ENCODE measurements at regions not wholly inside any gene's neighbourhood (a gene's known extent, or its start where the extent isn't known, plus 50 kb on each side); places are given as distances from the start of the nearest gene placed in this dataset.
A peak's percentile ranks its signal among the peaks of the same experiment; 100 is the strongest.
"Not testable (repeated sequence)": the region's sequence is repeated elsewhere in the genome, so short reads cannot be mapped to it uniquely, and the experiment has no call there.

- peak overlapping the region; percentile 90 to 94 (median 93) for H3K4me3 Mint-ChIP-seq
- peaks cover 11% of the 10 kb centered on the region for H3K27me3 Mint-ChIP-seq
- H3K36me3 Mint-ChIP-seq, H3K9me3 Mint-ChIP-seq: not testable (repeated sequence)
- H3K4me1 Mint-ChIP-seq: peaks cover 10 to 23% (median 19%) of the 10 kb centered on the region in 3 donors
- peak overlapping the region; percentile 76 to 98 (median 89) for H3K27ac Mint-ChIP-seq
Measured at GRCh38 chr9:62798884-62799850, 1609.3 kb downstream of the SPATA31A7 start.

GRCh38 chr9:62799851-62800371 is 1610.1 kb downstream of the SPATA31A7 start:
- Mint-ChIP-seq H3K4me3 (peak overlapping the region; percentile 90 to 94 (median 93)), H3K27me3 (peaks cover 11% of the 10 kb centered on the region)

GRCh38 chr9:62800451-62801371 is 1610.9 kb downstream of the SPATA31A7 start:
- H3K9me3 Mint-ChIP-seq, H3K36me3 Mint-ChIP-seq: not testable (repeated sequence)
- peak overlapping the region; percentile 90 to 94 (median 93) for H3K4me3 Mint-ChIP-seq
- H3K4me1 Mint-ChIP-seq: peaks cover 18 to 31% (median 27%) of the 10 kb centered on the region in 3 donors
- peak overlapping the region; percentile 89 to 98 (median 97) for H3K27ac Mint-ChIP-seq
- peaks cover 11% of the 10 kb centered on the region for H3K27me3 Mint-ChIP-seq

More at GRCh38 chr9:62799851-62800371, 1610.1 kb downstream of the SPATA31A7 start:
- not testable (repeated sequence) for H3K9me3 Mint-ChIP-seq, H3K36me3 Mint-ChIP-seq
- peaks cover 14 to 27% (median 24%) of the 10 kb centered on the region in 3 donors for H3K4me1 Mint-ChIP-seq
- H3K27ac Mint-ChIP-seq: peak overlapping the region; percentile 89 to 98 (median 97)

GRCh38 chr9:62801372-62801811 is 1611.6 kb downstream of the SPATA31A7 start:
- not testable (repeated sequence) for H3K36me3 Mint-ChIP-seq, H3K9me3 Mint-ChIP-seq
- H3K4me3 Mint-ChIP-seq: peak overlapping the region; percentile 90 to 94 (median 93)
- peaks cover 18 to 31% (median 27%) of the 10 kb centered on the region in 3 donors for H3K4me1 Mint-ChIP-seq
- H3K27ac Mint-ChIP-seq: peak overlapping the region; percentile 89 to 98 (median 97)
- peaks cover 11% of the 10 kb centered on the region for H3K27me3 Mint-ChIP-seq

- H3K9me3 Mint-ChIP-seq, H3K36me3 Mint-ChIP-seq: not testable (repeated sequence)
- H3K27me3 Mint-ChIP-seq: peaks cover 11% of the 10 kb centered on the region
- peak overlapping the region; percentile 90 to 94 (median 93) for H3K4me3 Mint-ChIP-seq
- peak overlapping the region; percentile 89 to 98 (median 97) for H3K27ac Mint-ChIP-seq
- peaks cover 18 to 31% (median 27%) of the 10 kb centered on the region in 3 donors for H3K4me1 Mint-ChIP-seq
Measured at GRCh38 chr9:62801961-62802718, 1612.3 kb downstream of the SPATA31A7 start.

- H3K4me3 Mint-ChIP-seq: peak overlapping the region; percentile 90 to 94 (median 93)
- peaks cover 18 to 31% (median 27%) of the 10 kb centered on the region in 3 donors for H3K4me1 Mint-ChIP-seq
- H3K27me3 Mint-ChIP-seq: peaks cover 11% of the 10 kb centered on the region
- H3K36me3 Mint-ChIP-seq, H3K9me3 Mint-ChIP-seq: not testable (repeated sequence)
- peak overlapping the region; percentile 89 to 98 (median 97) for H3K27ac Mint-ChIP-seq
Measured at GRCh38 chr9:62802719-62803079, 1612.9 kb downstream of the SPATA31A7 start.

GRCh38 chr9:62803099-62803498 is 1613.3 kb downstream of the SPATA31A7 start:
- H3K4me1 Mint-ChIP-seq: peaks cover 18 to 31% (median 27%) of the 10 kb centered on the region in 3 donors
- H3K27ac Mint-ChIP-seq: peak overlapping the region; percentile 84 to 97 (median 89)
- H3K9me3 Mint-ChIP-seq, H3K36me3 Mint-ChIP-seq: not testable (repeated sequence)
- H3K4me3 Mint-ChIP-seq: peak overlapping the region; percentile 90 to 94 (median 93)
- H3K27me3 Mint-ChIP-seq: peaks cover 11% of the 10 kb centered on the region

- Mint-ChIP-seq H3K27ac (peak overlapping the region in 1 of 3 donors; percentile 49), H3K4me1 (peaks cover 19 to 28% (median 21%) of the 10 kb centered on the region in 3 donors), H3K4me3 (peak overlapping the region in 1 of 4 donors; percentile 68)
- H3K9me3 Mint-ChIP-seq, H3K27me3 Mint-ChIP-seq, H3K36me3 Mint-ChIP-seq: not testable (repeated sequence)
Measured at GRCh38 chr9:62804314-62804713, 1614.5 kb downstream of the SPATA31A7 start.

- H3K4me3 Mint-ChIP-seq, H3K27ac Mint-ChIP-seq, H3K36me3 Mint-ChIP-seq, H3K27me3 Mint-ChIP-seq, H3K9me3 Mint-ChIP-seq: not testable (repeated sequence)
- H3K4me1 Mint-ChIP-seq: peaks cover 8 to 19% (median 12%) of the 10 kb centered on the region in 3 donors
Measured at GRCh38 chr9:62807424-62807823, 1617.6 kb downstream of the SPATA31A7 start.

- H3K27ac Mint-ChIP-seq, H3K27me3 Mint-ChIP-seq, H3K36me3 Mint-ChIP-seq, H3K9me3 Mint-ChIP-seq, H3K4me3 Mint-ChIP-seq: not testable (repeated sequence)
- H3K4me1 Mint-ChIP-seq: peaks cover 6 to 16% (median 11%) of the 10 kb centered on the region in 3 donors
Measured at GRCh38 chr9:62808081-62808480, 1618.2 kb downstream of the SPATA31A7 start.

- not testable (repeated sequence) for H3K4me3 Mint-ChIP-seq, H3K27me3 Mint-ChIP-seq, H3K9me3 Mint-ChIP-seq, H3K4me1 Mint-ChIP-seq
- Mint-ChIP-seq H3K27ac (peak overlapping the region in 2 of 3 donors; percentile 4 to 42), H3K36me3 (peaks cover 12% of the 10 kb centered on the region)
Measured at GRCh38 chr9:62810318-62810717, 1620.5 kb downstream of the SPATA31A7 start.

- H3K27me3 Mint-ChIP-seq, H3K4me3 Mint-ChIP-seq, H3K4me1 Mint-ChIP-seq, H3K36me3 Mint-ChIP-seq, H3K9me3 Mint-ChIP-seq: not testable (repeated sequence)
- peak overlapping the region in 2 of 3 donors; percentile 4 to 42 for H3K27ac Mint-ChIP-seq
Measured at GRCh38 chr9:62810811-62811315, 1621.0 kb downstream of the SPATA31A7 start.

- H3K27ac Mint-ChIP-seq, H3K36me3 Mint-ChIP-seq, H3K9me3 Mint-ChIP-seq, H3K4me1 Mint-ChIP-seq, H3K4me3 Mint-ChIP-seq, H3K27me3 Mint-ChIP-seq: not testable (repeated sequence)
Measured at GRCh38 chr9:62815436-62815835, 1625.6 kb downstream of the SPATA31A7 start.

- H3K9me3 Mint-ChIP-seq, H3K4me1 Mint-ChIP-seq, H3K36me3 Mint-ChIP-seq, H3K4me3 Mint-ChIP-seq, H3K27ac Mint-ChIP-seq, H3K27me3 Mint-ChIP-seq: not testable (repeated sequence)
Measured at GRCh38 chr9:62816331-62816730, 1626.5 kb downstream of the SPATA31A7 start.
